Upper lobe of left lung (tissue), 4 donors: ENCODE measurements at regions not wholly inside any gene's neighbourhood (a gene's known extent, or its start where the extent isn't known, plus 50 kb on each side); places are given as distances from the start of the nearest gene placed in this dataset.

Source experiments
- POLR2A ChIP-seq, 4 donors: fragments of 450-650 bp; IDR thresholded peaks; one replicate each; pipeline ENCODE4 v1.5.1; 2016 to 2017; ENCODE audit warnings: antibody characterized with exemption in 4 of 4, mild to moderate bottlenecking in 2 of 4
- POLR2AphosphoS5 ChIP-seq, 2 donors: sonication (generic); formaldehyde crosslinking; IDR thresholded peaks; one replicate each; pipeline ENCODE4 v1.5.1; 2017; ENCODE audit warnings: antibody characterized with exemption in 2 of 2
- TF ChIP-seq, protein P1 (sequence below), 6 experiments: fragments of 450-650 bp in 4 of 6; fragments of 200-600 bp in 2 of 6; sonication (generic) in 2 of 6; IDR thresholded peaks; one replicate each; pipeline ENCODE4 v1.5.1; 2016 to 2019; ENCODE audit warnings: antibody characterized with exemption in 6 of 6

DNA sequence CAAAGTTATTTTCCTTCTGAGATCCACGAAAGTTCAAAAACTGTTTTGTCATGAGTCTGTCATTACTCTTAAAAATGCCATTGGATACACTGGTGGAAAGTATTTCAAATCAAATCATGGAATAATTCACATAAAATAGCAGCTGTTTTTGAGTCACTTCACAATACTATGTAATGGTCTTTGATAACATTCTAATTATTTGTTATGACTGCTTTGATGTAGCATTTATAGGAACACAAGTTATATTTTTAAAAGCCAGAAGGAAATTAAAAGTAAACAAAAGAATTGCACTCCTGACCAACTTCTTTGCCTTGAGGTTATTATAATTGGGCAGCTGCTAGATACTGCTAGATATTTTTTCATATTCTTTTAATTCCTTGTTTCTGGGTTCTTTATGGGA, 473.2 kb downstream of the CCER1 start:
- TF ChIP-seq, protein P1, sequence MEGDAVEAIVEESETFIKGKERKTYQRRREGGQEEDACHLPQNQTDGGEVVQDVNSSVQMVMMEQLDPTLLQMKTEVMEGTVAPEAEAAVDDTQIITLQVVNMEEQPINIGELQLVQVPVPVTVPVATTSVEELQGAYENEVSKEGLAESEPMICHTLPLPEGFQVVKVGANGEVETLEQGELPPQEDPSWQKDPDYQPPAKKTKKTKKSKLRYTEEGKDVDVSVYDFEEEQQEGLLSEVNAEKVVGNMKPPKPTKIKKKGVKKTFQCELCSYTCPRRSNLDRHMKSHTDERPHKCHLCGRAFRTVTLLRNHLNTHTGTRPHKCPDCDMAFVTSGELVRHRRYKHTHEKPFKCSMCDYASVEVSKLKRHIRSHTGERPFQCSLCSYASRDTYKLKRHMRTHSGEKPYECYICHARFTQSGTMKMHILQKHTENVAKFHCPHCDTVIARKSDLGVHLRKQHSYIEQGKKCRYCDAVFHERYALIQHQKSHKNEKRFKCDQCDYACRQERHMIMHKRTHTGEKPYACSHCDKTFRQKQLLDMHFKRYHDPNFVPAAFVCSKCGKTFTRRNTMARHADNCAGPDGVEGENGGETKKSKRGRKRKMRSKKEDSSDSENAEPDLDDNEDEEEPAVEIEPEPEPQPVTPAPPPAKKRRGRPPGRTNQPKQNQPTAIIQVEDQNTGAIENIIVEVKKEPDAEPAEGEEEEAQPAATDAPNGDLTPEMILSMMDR (IDR thresholded peaks at IDR 0.05): no peak
- TF ChIP-seq POLR2AphosphoS5 (IDR thresholded peaks at IDR 0.05) (no peak), POLR2A (IDR thresholded peaks at IDR 0.05) (no peak)
